NCI-H1417 (cell line): ENCODE measurements at regions not wholly inside any gene's neighbourhood (a gene's known extent, or its start where the extent isn't known, plus 50 kb on each side); places are given as distances from the start of the nearest gene placed in this dataset.

Experiments used
- DNase-seq, 3 experiments: peaks; one replicate each; lab custom pipeline; 2025; lab: John Stamatoyannopoulos, UW

GRCh38 chr1:209455661-209456358, 127.7 kb upstream of the CAMK1G start:
- peak in 2 of 3 experiments; percentile 83 to 94 for DNase-seq

GRCh38 chr1:209456878-209457277, 126.6 kb upstream of the CAMK1G start:
- peak; percentile 21 to 68 (median 61) for DNase-seq

GRCh38 chr1:209457401-209458125, 126.0 kb upstream of the CAMK1G start:
- DNase-seq, result peak in 2 of 3 experiments; percentile 53 to 60

GRCh38 chr1:209458921-209459320, 124.6 kb upstream of the CAMK1G start:
- DNase-seq, result peak in 1 of 3 experiments; percentile 27

GRCh38 chr1:209461168-209461567, 122.3 kb upstream of the CAMK1G start:
- no peak for DNase-seq

GRCh38 chr1:209462433-209462832, 121.1 kb upstream of the CAMK1G start:
- no peak for DNase-seq

GRCh38 chr1:209463441-209463840, 120.1 kb upstream of the CAMK1G start:
- no peak for DNase-seq

GRCh38 chr1:209473025-209473424, 110.5 kb upstream of the CAMK1G start:
- DNase-seq, result no peak

- DNase-seq, result no peak
Measured at GRCh38 chr1:209480345-209480744, 103.2 kb upstream of the CAMK1G start.

GRCh38 chr1:209483691-209484090, 99.8 kb upstream of the CAMK1G start:
- no peak for DNase-seq

- peak in 1 of 3 experiments; percentile 44 for DNase-seq
Measured at GRCh38 chr1:209484429-209484828, 99.1 kb upstream of the CAMK1G start.

GRCh38 chr1:209485167-209485566, 98.3 kb upstream of the CAMK1G start:
- DNase-seq, result no peak

GRCh38 chr1:209485751-209486150, 97.8 kb upstream of the CAMK1G start:
- DNase-seq, result no peak

- no peak for DNase-seq
Measured at GRCh38 chr1:209486861-209487593, 96.5 kb upstream of the CAMK1G start.

GRCh38 chr1:209490013-209490412, 93.5 kb upstream of the CAMK1G start:
- DNase-seq, result peak; percentile 3 to 60 (median 20)

- DNase-seq, result no peak
Measured at GRCh38 chr1:209491031-209491430, 92.5 kb upstream of the CAMK1G start.

GRCh38 chr1:209491496-209491895, 92.0 kb upstream of the CAMK1G start:
- DNase-seq, result no peak

- no peak for DNase-seq
Measured at GRCh38 chr1:209491897-209492296, 91.6 kb upstream of the CAMK1G start.

- DNase-seq, result no peak
Measured at GRCh38 chr1:209493559-209493958, 90.0 kb upstream of the CAMK1G start.

GRCh38 chr1:209497729-209498128, 85.8 kb upstream of the CAMK1G start:
- no peak for DNase-seq

- no peak for DNase-seq
Measured at GRCh38 chr1:209500993-209501392, 82.5 kb upstream of the CAMK1G start.

GRCh38 chr1:209503196-209503595, 80.3 kb upstream of the CAMK1G start:
- no peak for DNase-seq

- no peak for DNase-seq
Measured at GRCh38 chr1:209504571-209504970, 78.9 kb upstream of the CAMK1G start.
